Esophagus squamous epithelium (tissue), 4 donors: ENCODE measurements at regions not wholly inside any gene's neighbourhood (a gene's known extent, or its start where the extent isn't known, plus 50 kb on each side); places are given as distances from the start of the nearest gene placed in this dataset.

ENCODE experiments used
- CTCF ChIP-seq, 6 experiments: fragments of 450-650 bp in 4 of 6; fragments of 200-600 bp in 2 of 6; sonication (generic) in 2 of 6; IDR thresholded peaks; one replicate each; pipeline ENCODE4 v1.5.1; 2016 to 2019; ENCODE audit warnings: antibody characterized with exemption in 6 of 6, mild to moderate bottlenecking in 4 of 6, moderate library complexity in 4 of 6
- POLR2A ChIP-seq, 4 donors: fragments of 450-650 bp; IDR thresholded peaks; one replicate each; pipeline ENCODE4 v1.6.1; 2017; ENCODE audit warnings: antibody characterized with exemption in 4 of 4, mild to moderate bottlenecking in 4 of 4, moderate library complexity in 3 of 4

GRCh38 chr3:175932586-175932985 lies 1073.5 kb downstream of the NAALADL2 start:
- no peak for TF ChIP-seq CTCF (IDR thresholded peaks at IDR 0.05)
- TF ChIP-seq POLR2A (IDR thresholded peaks at IDR 0.05): no peak
